ENCODE measurements at regions not wholly inside any gene's neighbourhood (a gene's known extent, or its start where the extent isn't known, plus 50 kb on each side); places are given as distances from the start of the nearest gene placed in this dataset.

- no peak for DNase-seq (ENCODE audit: low read depth in 2 of 2, low spot score in 1 of 2)
Measured at GRCh38 chr14:104339829-104340228, 201.4 kb downstream of the KIF26A start.

GRCh38 chr14:104341532-104342434 lies 203.4 kb downstream of the KIF26A start:
- DNase-seq (ENCODE audit: low read depth in 2 of 2, low spot score in 1 of 2) = no peak

GRCh38 chr14:104342435-104343293 lies 204.3 kb downstream of the KIF26A start:
- DNase-seq (ENCODE audit: low read depth in 2 of 2, low spot score in 1 of 2) = no peak

DNA sequence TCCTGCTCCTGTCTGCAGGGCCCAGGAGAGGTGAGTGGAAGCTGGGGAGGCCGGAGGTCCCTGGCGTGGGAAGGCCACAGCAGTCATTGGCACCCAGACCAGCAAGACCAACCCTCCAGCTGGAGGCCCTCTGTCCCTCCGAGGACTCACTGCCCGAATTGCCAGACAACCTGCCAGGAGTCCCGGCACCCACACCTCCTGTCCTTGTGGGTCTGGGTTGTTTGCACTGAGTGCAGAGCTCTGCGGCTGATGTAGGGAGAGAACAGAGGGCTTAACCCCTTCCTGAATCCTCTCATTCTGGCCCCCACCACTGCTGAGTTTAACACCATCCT lies 204.9 kb downstream of the KIF26A start:
- no peak for DNase-seq (ENCODE audit: low read depth in 2 of 2, low spot score in 1 of 2)

- DNase-seq (ENCODE audit: low read depth in 2 of 2, low spot score in 1 of 2) = no peak
Measured at GRCh38 chr14:104343690-104344640, 205.6 kb downstream of the KIF26A start.

DNA sequence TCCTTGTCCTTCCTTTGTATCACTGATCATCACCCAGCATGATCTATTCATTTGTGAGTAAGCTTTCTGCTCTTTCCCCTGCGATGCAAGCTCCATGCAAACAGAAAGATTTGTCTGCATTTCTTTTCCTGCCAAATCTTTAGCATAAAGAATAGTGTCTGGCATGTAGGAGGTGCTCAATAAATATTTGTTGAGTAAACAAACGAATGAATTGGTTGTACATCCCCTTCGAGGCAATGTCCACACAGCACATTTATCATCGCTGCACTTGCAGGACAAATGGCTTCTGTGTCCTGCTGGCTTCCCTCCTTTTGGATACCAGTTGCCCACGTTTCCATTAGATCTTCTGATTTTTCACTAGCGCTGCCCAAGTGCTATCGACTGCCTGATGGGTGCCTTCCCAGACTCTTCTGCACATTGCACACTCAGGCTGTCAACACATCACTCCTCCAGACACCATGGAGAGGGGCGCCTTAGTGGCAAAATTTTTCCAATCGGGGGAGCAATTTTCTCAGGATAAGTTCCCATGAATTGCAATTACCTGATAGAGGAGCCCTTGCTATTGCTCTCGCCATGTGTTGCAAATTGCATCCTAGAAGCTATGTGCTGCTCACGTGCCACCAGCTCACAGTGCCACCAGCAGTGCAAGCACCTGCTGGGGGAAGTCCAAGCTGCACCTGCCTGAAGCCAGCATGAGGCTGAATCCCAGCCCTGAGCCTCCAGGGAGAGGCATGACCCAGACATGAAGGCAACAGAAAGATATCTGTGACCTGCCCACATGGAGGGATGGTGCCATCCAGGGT lies 206.6 kb downstream of the KIF26A start:
- no peak for DNase-seq (ENCODE audit: low read depth in 2 of 2, low spot score in 1 of 2)

GRCh38 chr14:104345621-104346462 lies 207.5 kb downstream of the KIF26A start:
- no peak for DNase-seq (ENCODE audit: low read depth in 2 of 2, low spot score in 1 of 2)

GRCh38 chr14:104346608-104347007 lies 208.2 kb downstream of the KIF26A start:
- no peak for DNase-seq (ENCODE audit: low read depth in 2 of 2, low spot score in 1 of 2)

DNA sequence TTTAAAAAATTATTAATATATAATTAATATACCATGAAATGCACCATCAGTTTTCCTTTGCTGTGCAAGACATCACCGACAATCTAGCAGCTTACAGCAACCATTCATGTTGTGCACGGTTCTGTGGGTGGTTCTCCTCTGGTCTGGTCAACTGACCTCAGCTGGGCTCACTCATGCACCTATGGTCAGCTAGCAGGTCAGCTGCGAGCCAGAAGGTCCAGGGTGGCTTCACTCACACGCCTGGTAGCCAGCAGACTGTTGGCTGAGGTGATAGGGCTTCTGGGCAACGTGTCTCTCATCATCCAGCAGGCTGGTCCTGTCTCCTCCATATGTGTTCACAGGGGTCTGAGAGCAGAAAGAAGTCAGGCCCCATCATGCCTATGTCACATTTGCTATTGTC lies 210.4 kb downstream of the KIF26A start:
- DNase-seq (ENCODE audit: low read depth in 2 of 2, low spot score in 1 of 2) = no peak

DNA sequence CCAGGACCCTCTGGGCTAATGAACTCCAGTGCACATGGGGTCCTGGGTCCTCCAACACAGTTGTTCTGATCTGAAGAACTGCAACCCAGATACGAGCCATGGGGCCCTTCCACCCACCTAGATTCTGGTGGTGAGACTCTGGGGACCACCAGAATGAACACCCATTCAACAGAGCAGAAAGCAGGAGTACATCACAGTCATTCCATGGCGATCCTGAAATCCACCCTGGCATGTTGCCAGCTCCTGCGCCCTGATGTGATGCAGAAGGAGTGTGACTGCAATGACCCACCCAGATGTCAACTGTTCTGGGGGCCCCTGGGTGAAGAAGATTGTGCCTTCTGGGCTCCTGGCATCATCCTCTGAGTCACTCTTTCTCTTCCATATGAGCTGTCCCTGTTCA lies 211.6 kb downstream of the KIF26A start:
- DNase-seq (ENCODE audit: low read depth in 2 of 2, low spot score in 1 of 2) = no peak

GRCh38 chr14:104350463-104351185 lies 212.2 kb downstream of the KIF26A start:
- no peak for DNase-seq (ENCODE audit: low read depth in 2 of 2, low spot score in 1 of 2)

DNA sequence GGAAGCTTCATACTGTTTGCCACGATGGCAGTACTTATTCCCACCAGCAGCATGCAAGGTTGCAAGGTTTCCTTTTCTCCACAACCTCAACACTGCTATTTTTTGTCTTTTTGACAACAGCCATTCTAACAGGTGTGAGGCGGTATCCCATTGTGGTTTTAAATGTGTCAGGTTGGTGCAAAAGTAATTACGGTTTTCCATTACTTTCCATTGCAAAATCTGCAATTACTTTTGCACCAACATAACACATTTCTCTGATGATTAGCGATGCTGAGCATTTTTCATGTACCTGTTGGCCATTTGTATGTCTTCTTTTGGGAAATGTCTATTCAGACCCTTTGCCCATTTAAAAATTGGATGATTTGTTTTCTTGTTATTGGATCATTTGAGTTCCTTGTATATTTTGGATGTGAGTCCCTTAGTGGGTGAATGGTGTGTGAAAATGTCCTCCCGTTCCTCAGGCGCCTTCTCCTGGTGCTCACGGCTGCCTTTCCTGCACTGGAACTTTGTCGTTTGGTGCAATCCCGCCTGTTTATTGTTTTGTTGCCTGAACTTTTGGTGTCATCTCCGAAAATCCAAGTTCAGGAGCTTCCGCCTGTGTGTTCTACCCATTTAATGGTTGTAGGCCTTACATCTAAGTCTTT lies 213.6 kb downstream of the KIF26A start:
- no peak for DNase-seq (ENCODE audit: low read depth in 2 of 2, low spot score in 1 of 2)

- no peak for DNase-seq (ENCODE audit: low read depth in 2 of 2, low spot score in 1 of 2)
Measured at GRCh38 chr14:104352493-104353220, 214.3 kb downstream of the KIF26A start.

DNA sequence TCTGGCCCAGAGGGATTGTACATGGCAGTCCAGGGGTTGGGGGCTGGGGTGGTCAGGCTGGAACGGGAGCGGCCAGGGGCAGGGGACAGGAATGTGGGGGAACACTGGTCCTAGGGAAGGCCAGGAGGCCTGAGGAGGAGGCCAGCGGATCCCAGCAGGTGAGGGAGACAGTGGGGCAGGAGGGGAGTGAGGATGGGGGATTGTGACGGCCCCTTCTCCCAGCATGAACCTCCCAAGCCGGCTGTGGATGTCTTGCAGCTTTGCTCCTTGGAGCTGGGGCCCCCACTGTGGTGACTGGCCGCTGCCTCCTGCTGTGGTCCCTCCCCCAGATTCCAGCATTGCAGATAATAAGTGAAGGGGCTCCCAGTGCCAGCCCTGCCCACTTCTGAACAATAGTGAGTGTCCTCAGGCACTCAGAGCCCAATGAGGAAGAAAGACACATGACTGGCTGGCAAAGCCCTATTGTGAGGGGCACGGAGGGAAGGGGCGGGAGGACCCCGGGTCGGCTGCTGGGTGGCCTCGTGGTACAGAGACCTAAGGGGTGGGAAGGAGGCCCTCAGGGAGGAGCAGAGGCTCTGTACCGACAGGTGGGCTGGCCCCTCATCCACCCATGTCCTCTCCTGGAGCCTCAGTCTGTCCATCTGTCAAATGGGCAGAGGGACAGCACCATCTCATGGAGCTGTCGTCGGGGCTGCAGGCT lies 215.0 kb downstream of the KIF26A start:
- no peak for DNase-seq (ENCODE audit: low read depth in 2 of 2, low spot score in 1 of 2)

DNA sequence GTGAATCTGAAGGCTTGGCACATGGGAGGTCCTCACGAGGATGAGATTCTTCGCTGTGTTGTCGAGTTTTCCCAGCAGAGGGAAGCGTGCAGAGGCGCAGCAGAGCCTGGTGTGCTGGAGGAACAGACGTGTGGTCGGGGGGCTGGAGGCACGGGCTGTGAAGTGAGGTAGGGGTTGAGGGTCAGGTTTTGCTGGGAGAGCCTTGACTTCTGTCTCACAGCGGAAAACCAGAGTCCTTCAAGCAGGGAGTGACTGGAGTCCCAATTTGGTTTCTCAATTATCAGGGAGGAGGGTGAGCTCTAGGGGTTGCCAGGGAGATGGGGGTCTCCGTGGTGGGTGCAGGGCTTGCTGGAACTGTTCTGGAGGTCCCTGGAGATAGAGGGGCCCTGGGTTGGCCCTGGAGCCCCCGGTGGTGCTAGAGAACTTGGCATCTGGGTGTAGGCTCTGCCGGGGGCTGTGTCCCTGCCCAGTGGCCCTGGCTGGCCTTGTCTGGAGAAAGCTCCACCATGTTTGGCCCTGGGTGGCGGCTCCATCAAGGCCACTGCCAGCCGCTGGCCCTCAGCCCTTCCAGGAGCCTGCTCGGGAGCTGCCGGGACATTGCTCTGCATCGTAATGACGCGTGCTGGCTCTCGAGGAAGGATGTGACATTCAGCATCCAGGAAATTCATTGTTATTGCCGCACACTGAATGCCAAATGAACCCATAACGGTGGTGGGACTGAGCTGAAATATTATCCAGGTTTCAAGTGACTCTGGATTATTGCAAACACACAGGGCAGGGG lies 215.7 kb downstream of the KIF26A start:
- no peak for DNase-seq (ENCODE audit: low read depth in 2 of 2, low spot score in 1 of 2)
